ENCODE measurements at regions not wholly inside any gene's neighbourhood (a gene's known extent, or its start where the extent isn't known, plus 50 kb on each side); places are given as distances from the start of the nearest gene placed in this dataset.

DNA sequence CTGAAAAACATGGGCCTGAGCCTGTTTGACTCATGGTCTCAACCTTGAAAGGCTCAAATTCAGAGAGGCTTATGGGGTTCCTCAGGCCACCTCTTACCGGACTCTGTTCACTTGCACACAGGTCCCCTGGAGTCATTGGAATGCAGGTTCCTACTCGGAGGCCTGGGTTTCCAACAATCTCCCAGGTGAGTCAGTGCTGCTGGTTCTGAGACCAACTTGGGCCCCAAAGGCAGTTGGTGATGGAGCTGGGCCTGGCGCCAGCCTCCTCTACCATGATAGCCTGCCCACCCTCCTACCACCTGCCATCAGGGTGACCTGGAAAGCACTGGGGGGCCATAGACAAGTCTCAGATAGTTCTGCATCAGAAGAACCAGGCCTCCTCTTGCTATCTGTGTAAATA, 188.4 kb downstream of the RGS3 start:
- Histone ChIP-seq H3K79me2 (replicated peaks; ENCODE audit: insufficient read depth, low read length) (no peaks in the 10 kb centered on the region), H2AFZ (ENCODE audit: low read depth, low read length) (no peak overlapping the region), H3K4me2 (ENCODE audit: low read length) (no peak overlapping the region), H3K9me3 (ENCODE audit: low read length) (no peaks in the 10 kb centered on the region), H3K27ac (ENCODE audit: low read length) (no peak overlapping the region), H3K36me3 (ENCODE audit: insufficient read depth, low read length) (no peaks in the 10 kb centered on the region), H3K9me2 (ENCODE audit: insufficient read depth, low read length) (no peaks in the 10 kb centered on the region), H3K4me3 (ENCODE audit: low read length) (no peak overlapping the region), H3K27me3 (ENCODE audit: insufficient read depth, low read depth, low read length) (no peaks in the 10 kb centered on the region), H3F3A (ENCODE audit: insufficient read depth, low read length, poor library complexity, severe bottlenecking) (no peaks in the 10 kb centered on the region), H4K20me1 (ENCODE audit: insufficient read depth) (no peaks in the 10 kb centered on the region), H3K9ac (ENCODE audit: low read length) (no peak overlapping the region)
- TF ChIP-seq MXI1 (conservative IDR thresholded peaks at IDR 0.05; ENCODE audit: poor library complexity, severe bottlenecking) (no peak), EZH2 (IDR thresholded peaks at IDR 0.05; ENCODE audit: borderline replicate concordance, insufficient read depth, low read length, poor library complexity, severe bottlenecking) (no peak), POLR2AphosphoS5 (IDR thresholded peaks at IDR 0.05) (no peak), EP300 (conservative IDR thresholded peaks at IDR 0.05; ENCODE audit: poor library complexity, severe bottlenecking) (no peak)

DNA sequence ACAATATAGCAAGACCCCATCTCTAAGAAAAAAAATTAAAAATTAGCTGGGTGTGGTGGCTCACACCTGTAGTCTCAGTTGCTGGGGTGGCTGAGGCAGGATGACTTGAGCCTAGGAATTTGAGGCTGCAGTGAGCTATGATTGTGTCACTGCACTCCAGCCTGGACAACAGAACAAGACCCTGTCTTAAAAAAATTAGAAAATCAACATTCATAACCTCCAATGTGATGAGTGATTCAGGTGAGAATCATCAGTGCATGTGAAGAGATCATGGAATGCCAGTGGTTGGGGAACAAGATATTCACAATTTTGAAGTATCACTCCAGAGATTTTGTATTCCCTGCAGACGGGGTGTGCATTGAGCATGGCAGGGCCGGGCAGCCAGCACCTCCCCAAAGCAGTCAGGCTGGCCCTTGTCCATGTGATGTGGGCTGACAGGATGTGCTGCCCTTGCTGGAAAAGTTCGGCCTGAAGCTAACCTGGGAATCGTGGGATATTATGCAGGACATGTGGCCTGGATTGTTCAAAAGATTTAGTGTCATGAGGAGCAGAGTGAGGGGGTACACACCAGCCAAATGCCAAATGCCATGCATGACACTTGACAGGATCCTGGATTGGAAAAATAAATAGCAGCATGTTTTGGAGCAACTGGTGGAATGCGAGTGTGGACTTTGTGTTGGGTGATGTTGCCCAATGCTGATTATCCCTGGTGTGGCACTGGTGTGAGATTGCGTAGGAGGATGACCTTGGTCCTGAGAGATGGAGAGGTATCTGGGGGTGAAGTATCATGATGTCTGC, 189.0 kb downstream of the RGS3 start:
- Histone ChIP-seq H3K4me3 (ENCODE audit: low read length) (no peak overlapping the region), H3K9ac (ENCODE audit: low read length) (no peak overlapping the region), H2AFZ (ENCODE audit: low read depth, low read length) (no peak overlapping the region), H3K4me2 (ENCODE audit: low read length) (no peak overlapping the region), H3F3A (ENCODE audit: insufficient read depth, low read length, poor library complexity, severe bottlenecking) (no peaks in the 10 kb centered on the region), H3K79me2 (replicated peaks; ENCODE audit: insufficient read depth, low read length) (no peaks in the 10 kb centered on the region), H3K27ac (ENCODE audit: low read length) (no peak overlapping the region), H4K20me1 (ENCODE audit: insufficient read depth) (no peaks in the 10 kb centered on the region), H3K9me2 (ENCODE audit: insufficient read depth, low read length) (no peaks in the 10 kb centered on the region), H3K9me3 (ENCODE audit: low read length) (no peaks in the 10 kb centered on the region), H3K36me3 (ENCODE audit: insufficient read depth, low read length) (no peaks in the 10 kb centered on the region), H3K27me3 (ENCODE audit: insufficient read depth, low read depth, low read length) (no peaks in the 10 kb centered on the region)
- no peak for TF ChIP-seq TAF1 (IDR thresholded peaks at IDR 0.05; ENCODE audit: low read depth)

DNA sequence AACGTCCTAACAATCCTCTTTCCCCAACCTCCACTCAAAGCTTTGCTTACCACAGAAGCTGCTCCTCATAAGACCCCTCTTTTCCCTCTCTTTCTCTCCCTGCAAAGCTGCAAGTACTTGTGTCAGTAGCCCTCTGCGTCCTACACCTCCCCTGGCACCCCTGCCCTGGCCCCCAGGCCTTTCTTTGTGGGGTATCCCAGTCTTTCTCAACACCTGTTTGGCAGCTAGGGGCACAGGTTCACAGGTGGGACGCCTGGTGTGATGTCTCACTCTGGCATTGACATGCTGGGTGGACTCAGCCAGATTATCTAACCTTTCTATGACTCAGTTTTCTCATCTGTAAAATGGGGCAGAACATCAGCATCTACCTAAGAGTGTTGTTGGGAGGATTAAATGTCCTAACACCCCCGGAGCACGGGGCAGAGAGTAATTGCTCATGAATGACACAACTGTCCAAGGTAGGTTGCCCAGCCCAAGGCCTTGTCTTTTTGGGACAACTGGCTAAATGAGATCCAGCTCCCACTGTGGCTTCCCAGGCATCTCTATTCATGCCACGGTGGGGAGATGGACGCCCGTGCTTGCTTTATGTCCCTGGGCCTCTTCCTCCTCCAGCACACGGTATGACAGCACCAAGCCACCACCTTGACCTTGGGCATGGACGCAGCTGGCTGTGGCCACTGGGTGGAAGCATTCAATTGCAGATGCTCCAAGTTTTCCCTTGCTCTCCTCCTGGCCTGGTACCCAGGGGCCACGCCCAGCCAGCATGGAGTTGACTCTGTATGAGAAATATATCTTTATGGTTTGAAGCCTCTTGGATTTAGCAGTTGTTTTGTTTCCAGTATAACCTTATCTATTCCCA, 190.4 kb downstream of the RGS3 start:
- no peak overlapping the region for H3K9ac ChIP-seq (ENCODE audit: low read length)
- no peaks in the 10 kb centered on the region for H3F3A ChIP-seq (ENCODE audit: insufficient read depth, low read length, poor library complexity, severe bottlenecking)
- no peak for TF ChIP-seq EZH2 (IDR thresholded peaks at IDR 0.05; ENCODE audit: borderline replicate concordance, insufficient read depth, low read length, poor library complexity, severe bottlenecking)
- TF ChIP-seq, protein P1, sequence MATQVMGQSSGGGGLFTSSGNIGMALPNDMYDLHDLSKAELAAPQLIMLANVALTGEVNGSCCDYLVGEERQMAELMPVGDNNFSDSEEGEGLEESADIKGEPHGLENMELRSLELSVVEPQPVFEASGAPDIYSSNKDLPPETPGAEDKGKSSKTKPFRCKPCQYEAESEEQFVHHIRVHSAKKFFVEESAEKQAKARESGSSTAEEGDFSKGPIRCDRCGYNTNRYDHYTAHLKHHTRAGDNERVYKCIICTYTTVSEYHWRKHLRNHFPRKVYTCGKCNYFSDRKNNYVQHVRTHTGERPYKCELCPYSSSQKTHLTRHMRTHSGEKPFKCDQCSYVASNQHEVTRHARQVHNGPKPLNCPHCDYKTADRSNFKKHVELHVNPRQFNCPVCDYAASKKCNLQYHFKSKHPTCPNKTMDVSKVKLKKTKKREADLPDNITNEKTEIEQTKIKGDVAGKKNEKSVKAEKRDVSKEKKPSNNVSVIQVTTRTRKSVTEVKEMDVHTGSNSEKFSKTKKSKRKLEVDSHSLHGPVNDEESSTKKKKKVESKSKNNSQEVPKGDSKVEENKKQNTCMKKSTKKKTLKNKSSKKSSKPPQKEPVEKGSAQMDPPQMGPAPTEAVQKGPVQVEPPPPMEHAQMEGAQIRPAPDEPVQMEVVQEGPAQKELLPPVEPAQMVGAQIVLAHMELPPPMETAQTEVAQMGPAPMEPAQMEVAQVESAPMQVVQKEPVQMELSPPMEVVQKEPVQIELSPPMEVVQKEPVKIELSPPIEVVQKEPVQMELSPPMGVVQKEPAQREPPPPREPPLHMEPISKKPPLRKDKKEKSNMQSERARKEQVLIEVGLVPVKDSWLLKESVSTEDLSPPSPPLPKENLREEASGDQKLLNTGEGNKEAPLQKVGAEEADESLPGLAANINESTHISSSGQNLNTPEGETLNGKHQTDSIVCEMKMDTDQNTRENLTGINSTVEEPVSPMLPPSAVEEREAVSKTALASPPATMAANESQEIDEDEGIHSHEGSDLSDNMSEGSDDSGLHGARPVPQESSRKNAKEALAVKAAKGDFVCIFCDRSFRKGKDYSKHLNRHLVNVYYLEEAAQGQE (IDR thresholded peaks at IDR 0.05; ENCODE audit: borderline replicate concordance): no peak
- TF ChIP-seq, protein P2, sequence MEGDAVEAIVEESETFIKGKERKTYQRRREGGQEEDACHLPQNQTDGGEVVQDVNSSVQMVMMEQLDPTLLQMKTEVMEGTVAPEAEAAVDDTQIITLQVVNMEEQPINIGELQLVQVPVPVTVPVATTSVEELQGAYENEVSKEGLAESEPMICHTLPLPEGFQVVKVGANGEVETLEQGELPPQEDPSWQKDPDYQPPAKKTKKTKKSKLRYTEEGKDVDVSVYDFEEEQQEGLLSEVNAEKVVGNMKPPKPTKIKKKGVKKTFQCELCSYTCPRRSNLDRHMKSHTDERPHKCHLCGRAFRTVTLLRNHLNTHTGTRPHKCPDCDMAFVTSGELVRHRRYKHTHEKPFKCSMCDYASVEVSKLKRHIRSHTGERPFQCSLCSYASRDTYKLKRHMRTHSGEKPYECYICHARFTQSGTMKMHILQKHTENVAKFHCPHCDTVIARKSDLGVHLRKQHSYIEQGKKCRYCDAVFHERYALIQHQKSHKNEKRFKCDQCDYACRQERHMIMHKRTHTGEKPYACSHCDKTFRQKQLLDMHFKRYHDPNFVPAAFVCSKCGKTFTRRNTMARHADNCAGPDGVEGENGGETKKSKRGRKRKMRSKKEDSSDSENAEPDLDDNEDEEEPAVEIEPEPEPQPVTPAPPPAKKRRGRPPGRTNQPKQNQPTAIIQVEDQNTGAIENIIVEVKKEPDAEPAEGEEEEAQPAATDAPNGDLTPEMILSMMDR (IDR thresholded peaks at IDR 0.05; ENCODE audit: poor library complexity, severe bottlenecking): no peak
- no peak for TF ChIP-seq MXI1 (conservative IDR thresholded peaks at IDR 0.05; ENCODE audit: poor library complexity, severe bottlenecking)
- TF ChIP-seq RAD21 (conservative IDR thresholded peaks at IDR 0.05): no peak
- no peak for TF ChIP-seq POLR2AphosphoS5 (IDR thresholded peaks at IDR 0.05)
- TF ChIP-seq TAF1 (IDR thresholded peaks at IDR 0.05; ENCODE audit: low read depth): no peak
- no peak for TF ChIP-seq SMC3 (conservative IDR thresholded peaks at IDR 0.05; ENCODE audit: poor library complexity)
- TF ChIP-seq EP300 (conservative IDR thresholded peaks at IDR 0.05; ENCODE audit: poor library complexity, severe bottlenecking): no peak
- H3K4me3 ChIP-seq (ENCODE audit: low read length): no peak overlapping the region
- H4K20me1 ChIP-seq (ENCODE audit: insufficient read depth): no peaks in the 10 kb centered on the region
- H3K79me2 ChIP-seq (replicated peaks; ENCODE audit: insufficient read depth, low read length): no peaks in the 10 kb centered on the region
- no peak overlapping the region for H3K27ac ChIP-seq (ENCODE audit: low read length)
- no peak overlapping the region for H3K4me2 ChIP-seq (ENCODE audit: low read length)
- H2AFZ ChIP-seq (ENCODE audit: low read depth, low read length): no peak overlapping the region
- H3K27me3 ChIP-seq (ENCODE audit: insufficient read depth, low read depth, low read length): no peaks in the 10 kb centered on the region
- H3K36me3 ChIP-seq (ENCODE audit: insufficient read depth, low read length): no peaks in the 10 kb centered on the region
- H3K9me2 ChIP-seq (ENCODE audit: insufficient read depth, low read length): no peaks in the 10 kb centered on the region
- no peaks in the 10 kb centered on the region for H3K9me3 ChIP-seq (ENCODE audit: low read length)

Data from neural cell (in vitro differentiated cells).